GM19035 (cell line): ENCODE measurements at regions not wholly inside any gene's neighbourhood (a gene's known extent, or its start where the extent isn't known, plus 50 kb on each side); places are given as distances from the start of the nearest gene placed in this dataset.
"Not testable (repeated sequence)": the region's sequence is repeated elsewhere in the genome, so short reads cannot be mapped to it uniquely, and the experiment has no call there.

ENCODE experiments used
- ATAC-seq: cut with Tn5 transposase; IDR thresholded peaks from one replicate; pipeline ENCODE4 v1.9.1; 2021; ENCODE audit not compliant: unreplicated experiment

DNA sequence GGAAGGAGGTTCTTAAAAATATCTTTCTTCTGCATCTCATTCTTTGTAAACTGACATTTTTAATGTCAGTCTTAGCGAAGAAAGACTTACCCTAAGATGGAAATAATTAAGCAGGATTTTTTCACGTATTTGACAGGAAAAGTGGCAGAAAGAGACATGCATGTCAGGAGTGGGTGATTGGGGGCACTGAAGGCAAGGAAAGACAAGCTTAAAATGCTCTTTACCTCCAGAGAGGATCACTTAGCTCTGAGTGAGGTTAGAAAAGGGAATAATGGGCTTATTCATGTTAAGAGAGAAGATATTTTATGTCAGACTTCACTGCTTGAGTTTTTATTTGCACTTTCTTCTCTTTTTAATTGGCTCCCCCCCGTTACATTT lies 1358.2 kb upstream of the TMEM132C start:
- no peak for ATAC-seq

DNA sequence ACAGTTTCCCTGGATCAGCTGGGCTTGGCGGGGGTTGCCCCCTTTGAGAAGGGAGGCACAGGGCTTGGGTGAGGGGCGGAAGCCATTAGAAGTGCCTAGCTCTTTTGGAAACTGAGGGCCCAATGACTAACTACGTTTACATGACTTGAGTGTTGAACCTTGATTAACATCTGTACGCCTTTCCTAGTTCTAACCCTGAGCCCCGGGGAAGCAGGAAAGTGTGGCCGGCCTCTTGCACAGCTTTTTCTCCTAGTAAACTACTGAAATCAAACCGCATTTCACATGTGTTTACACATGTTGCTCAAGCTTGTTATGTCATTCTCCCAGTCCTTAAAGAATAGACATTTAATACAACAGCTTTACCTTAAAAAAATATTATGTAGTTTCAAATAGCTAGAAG lies 1356.4 kb upstream of the TMEM132C start:
- no peak for ATAC-seq

DNA sequence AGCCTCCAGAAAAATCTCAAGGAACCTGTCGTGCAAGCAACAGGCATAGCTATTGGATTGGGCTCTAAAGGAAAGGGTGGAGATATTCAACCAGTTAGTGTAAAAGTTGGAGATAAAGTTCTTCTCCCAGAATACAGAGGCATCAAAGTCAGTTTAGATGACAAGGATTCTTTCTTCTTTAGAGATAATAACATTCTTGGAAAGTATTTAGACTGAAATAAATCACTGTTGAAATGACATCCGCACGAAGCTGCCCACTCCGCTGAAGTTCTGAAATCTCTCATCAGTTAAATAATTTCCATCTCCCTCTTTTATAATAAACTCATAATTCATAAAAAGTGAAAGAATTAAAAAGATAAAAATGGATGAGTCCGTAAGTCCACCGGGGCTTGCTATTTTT lies 1354.9 kb upstream of the TMEM132C start:
- no peak for ATAC-seq

DNA sequence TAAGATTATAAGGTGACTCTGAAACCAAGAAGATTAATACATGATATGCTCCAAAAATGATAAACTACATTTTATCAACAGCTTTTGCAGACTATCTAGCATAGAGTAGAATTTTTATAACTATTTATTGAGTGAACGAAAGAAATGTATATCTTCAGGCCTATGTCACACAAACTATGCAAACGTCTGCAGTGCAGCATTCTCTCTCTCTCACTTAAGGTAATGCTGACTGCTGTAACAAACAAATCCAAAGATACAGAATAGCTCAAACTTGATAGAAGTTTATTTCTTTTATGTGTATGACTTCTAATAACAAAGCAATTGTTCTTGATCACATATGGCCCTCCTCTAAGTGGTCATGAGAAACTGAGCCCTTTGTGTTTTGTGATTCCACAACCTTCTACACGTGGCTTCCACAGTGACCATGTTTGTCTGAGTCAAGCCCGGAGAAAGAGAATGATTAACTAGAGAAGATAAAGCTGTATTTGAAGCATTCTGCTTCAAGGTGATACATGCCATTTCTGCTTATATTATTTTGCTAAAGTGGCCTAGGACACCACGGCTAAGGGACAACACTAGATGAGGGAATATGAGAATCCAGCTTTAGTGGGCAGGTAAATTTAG lies 1352.7 kb upstream of the TMEM132C start:
- no peak for ATAC-seq

DNA sequence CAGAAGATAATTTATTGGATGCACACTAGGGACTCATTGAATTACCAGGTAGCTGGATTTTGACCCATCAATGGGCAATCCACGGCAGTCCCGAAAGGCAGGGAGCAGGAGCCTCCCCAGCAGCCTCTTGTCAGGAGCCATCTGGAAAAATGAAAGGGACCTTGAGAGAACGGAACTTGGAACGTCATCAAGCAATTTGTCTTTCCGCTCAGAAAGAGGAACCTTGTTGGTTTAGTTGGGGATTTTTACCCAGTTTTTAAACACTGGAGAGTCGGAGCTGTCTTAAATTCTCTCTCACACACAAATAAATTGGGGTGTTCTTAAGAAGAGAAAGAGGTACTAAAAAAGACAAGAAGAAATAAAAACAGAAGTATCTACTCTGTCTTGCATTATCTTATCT lies 1351.7 kb upstream of the TMEM132C start:
- no peak for ATAC-seq

DNA sequence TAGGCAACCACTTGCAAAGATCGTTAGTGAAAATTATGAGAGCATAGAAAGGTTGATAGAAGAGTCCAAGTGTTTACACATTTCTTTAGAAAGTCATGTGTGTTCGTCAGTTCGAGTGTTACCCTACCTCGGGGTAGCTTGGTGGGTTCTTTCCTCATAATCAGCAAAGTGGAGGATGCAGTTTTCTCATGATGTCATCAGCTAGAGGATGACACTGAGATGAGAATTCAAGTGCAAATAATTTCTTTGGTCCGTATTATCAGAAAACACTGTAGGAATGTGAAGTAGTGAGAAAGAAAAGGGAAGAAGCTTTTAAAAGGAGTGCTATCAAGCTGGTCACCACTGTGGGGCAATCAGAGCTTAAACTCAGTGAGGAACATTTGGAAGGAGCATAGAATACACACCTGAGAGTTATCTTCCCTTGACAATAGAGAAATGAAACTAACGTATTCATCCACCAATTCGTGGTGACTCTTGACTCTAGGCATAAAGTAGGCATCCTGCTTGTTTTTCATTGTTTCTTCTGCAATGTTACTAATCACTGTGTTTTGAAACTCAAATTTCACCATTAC lies 1340.9 kb upstream of the TMEM132C start:
- ATAC-seq, result no peak

DNA sequence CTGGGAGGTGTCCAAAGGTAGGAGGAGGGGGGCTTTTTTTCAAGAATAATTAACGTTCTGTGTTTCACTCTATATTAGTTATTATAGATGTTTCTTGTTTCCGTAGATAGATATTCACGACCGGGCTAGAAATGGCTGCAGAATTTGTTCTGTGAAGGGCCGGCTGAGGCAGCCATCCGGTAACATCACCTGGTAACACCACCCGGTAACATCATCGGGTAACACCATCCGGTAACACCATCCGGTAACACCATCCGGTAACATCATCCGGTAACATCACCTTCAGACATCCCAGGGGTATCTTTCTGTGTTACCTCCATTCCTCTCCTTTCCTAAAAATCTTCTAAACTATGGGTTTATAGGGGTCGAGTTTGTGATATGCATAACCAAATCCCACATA lies 1336.7 kb upstream of the TMEM132C start:
- ATAC-seq, result no peak

DNA sequence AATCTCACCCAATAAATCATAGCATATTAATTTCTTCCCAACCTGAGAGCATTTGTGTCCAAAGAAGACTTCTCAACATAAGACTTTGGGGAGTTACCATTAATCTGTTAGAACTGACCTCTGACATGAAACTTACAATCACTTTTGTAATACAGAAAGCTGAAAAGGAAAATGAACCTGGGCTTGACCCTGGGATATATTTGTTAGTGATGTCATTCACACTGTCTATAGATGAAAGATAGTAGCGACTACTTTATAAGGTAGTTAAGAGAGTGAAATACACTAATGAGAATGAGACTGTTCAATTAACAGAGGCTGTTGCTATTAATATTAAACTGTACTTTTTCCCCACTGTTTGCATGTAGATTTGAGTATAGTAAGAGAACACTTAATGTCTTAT lies 1334.8 kb upstream of the TMEM132C start:
- no peak for ATAC-seq

DNA sequence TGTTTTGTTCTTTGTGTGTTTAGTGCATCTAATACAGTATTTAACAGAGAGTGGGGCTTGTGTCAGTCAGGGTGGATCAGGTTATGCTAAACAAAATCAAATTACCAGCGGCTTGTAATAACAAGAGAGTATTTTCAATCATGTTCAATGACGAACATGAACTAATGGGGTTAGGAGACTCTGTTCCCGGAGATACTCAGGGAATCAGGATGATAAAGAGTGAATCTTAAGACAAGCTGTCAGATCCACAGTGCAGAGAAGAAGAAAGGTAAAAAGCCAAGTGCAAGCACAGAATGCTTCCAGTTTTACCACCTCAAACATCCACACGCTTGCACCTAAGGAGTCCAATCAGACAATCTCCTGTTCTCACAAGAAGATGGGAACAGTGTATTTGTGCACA lies 1331.5 kb upstream of the TMEM132C start:
- no peak for ATAC-seq

DNA sequence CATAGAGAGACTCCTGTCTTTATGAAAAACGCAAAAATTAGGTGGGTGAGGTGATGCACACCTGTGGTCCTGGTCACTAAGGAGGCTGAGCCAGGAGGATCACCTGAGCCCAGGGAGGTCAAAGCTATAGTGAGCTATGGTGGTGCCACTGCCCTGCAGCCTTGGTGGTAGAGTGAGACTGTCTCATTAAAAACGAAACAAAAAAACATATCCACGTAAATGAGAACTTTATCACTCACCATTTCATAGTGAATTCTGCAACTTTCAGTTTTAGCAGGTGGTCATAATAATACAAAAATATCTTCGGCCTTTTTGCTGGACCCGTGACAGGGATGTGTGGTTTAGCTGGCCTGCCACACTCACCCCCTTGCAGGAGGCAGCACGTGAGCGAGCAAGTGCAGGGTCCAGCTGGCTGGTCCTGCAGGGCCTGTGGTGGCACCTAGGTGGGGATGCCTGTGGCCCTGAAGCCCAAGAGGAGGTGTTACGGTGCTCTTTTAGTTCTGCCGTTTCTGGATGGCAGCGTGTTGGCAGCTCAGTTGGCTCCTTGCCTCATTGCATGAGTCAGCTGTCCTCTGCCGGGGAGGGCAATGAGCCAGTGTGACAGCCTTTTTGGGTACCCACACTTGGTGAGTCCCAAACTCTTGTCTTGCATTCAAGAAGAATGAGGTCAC lies 1330.7 kb upstream of the TMEM132C start:
- ATAC-seq, result no peak

DNA sequence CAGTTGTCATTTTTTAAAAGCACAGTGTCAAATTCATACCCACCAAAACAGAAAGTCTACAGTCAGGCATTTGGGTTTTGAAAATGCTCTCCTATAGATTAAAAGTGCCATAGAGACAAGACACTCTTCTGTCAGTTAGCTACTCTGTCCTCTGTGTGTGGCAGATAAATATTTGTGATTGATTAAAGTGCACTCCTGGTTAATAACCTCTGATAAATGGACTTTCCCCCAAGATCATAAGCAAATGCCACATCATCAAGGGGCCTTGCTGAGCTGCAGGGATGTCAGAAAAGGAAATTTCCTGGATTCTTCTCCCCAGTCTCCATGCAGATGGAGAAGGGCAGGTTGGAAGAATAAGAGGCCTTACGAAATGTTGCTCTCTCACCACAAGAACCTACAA lies 1329.5 kb upstream of the TMEM132C start:
- no peak for ATAC-seq

DNA sequence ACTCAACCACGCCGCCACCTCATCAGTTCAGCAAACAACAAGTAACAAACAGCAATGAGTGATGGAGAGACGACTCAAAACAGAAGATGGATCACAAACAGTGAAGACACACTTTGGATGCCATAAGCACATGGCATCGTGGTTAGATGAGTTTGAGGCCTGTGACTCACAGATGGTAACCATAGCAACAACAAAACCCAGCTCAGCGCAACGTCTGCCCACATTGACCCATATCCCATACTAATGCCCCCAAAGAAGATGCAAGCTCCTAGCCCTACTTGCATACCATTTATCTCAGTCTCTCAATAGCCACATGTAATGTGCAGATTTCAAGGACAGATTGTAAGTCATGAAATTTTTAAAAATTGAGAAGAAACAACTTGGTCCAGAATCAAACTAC lies 1322.3 kb upstream of the TMEM132C start:
- ATAC-seq, result no peak

DNA sequence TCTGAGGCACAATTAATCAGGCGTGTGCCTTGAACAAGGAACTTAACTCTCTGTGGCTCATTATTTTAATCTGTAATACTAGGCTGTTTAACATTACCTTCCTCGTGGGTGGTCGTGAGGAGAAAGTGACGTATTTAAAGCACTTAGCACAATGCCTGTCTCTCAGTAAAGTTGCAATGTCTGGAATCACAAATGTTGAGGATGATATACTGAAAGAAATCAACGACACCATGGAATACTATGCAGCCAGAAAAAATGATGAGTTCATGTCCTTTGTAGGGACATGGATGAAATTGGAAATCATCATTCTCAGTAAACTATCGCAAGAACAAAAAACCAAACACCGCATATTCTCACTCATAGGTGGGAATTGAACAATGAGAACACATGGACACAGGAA lies 1320.0 kb upstream of the TMEM132C start:
- not testable (repeated sequence) for ATAC-seq

DNA sequence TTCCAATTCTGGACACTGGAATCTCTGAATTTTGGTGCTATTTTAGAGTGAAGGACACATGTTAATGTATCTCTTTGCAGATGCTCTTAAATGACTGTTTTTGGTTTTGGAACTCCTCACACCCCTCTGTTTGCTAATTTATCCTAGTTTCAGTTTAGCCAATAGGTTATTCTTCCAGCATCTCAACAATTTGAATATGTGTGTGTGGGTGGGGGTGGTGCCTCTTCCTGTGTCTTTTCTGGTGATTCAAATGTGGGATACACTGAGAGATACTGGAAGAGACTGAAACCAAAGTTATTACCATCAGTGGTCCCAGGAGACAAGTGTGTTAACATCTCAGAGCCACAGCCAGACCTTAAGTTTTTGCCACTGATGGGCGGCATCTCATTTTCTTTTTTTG lies 1317.4 kb upstream of the TMEM132C start:
- no peak for ATAC-seq

DNA sequence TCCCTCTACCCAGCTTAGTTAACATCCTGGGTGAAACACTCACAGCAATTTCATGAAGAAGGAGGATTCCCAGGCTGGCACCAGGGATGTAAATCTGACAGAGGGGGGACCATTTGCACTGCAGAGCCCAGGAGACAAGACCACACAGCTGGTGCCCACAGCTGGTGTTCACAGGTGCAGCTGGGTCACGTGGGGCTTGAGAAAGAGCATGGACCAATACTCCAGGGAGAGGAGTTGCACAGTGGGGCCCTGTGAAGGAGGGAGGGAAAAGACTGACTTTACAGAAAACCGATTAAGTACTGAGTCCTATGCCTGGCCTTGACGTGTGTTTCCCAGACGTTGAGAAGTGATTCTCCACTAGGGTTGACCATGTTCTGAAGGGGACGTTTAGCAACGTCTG lies 1316.7 kb upstream of the TMEM132C start:
- ATAC-seq, result no peak

DNA sequence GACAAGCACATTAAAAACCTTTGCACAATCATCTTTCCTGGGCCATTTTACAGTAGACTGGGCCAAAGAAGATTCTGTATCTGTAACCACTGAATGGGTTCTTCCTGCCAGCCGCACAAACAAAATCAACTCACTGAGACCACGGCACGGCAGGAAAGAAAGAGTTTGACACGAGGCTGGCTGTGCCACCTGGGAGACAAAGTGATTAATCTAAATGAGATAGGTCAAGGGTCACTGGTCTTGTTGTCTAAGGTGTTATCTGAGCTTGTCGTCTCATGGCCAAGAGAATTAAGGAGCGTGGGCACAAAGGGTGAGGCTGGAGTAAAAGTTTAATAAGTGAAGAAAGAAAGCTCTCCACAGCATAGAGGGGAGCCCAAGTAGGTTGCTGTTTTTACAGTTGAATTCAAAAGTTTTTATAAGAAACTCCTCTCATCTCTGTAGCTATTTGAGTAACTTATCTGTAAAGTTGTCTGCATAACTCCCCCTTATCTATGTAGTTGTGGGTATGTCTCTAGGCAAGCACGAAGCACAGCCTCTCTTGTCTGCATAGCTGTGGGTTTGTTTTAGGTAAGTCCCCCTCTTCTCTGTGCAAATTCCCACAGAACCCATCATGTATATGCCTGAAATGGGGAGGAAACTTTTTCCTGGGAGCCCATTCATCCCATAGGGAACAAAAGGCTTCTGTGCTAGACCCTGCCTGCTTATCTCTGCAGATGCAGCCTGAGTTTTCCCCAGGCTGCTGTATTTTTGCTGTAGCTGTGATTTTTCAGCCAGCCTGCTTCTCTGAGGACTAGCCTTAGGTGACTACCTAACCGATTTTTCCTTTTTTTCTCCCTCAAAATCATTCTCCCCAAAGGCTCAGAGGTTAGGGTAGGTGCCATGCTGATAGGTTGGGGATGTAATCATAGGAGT lies 1314.6 kb upstream of the TMEM132C start:
- no peak for ATAC-seq

DNA sequence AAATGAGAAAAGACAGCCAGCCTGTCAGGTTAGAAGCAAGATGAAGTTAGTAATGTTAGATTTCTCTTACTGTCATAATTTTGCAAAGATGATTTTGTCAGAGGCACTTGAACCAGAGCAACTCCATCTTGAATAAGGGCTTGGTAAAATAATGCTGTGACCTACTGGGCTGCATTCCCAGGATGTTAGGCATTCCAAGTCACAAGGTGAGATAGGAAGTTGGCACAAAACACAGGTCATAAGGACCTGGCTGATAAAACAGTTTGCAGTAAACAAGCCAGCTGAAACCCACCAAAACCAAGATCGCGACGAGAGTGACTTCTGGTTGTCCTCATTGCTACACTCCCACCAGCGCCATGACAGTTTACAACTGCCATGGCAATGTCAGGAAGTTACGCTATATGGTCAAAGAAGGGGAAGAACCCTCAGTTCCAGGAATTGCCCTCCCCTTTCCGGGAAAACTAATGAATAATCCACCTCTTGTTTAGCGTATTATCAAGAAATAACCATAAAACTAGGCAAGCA lies 1313.5 kb upstream of the TMEM132C start:
- ATAC-seq, result no peak

DNA sequence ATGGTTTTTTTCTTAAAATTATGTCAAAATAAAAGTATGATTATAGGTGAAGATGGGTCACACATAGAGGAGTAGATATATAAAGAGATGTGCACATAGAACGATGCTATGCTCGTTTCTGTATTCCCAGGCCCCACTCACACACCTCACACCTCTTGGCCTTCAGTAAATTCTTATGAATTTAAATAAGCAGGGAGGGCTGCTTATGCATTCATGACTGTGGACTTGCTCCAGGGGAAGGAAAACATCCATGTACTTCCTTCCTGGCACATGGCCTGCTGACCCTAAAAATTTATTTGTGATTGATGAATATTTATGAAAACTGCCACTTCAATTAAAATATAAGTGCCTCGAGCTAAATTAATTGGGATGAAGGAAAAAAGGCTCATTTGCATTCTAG lies 1306.7 kb upstream of the TMEM132C start:
- ATAC-seq, result no peak

DNA sequence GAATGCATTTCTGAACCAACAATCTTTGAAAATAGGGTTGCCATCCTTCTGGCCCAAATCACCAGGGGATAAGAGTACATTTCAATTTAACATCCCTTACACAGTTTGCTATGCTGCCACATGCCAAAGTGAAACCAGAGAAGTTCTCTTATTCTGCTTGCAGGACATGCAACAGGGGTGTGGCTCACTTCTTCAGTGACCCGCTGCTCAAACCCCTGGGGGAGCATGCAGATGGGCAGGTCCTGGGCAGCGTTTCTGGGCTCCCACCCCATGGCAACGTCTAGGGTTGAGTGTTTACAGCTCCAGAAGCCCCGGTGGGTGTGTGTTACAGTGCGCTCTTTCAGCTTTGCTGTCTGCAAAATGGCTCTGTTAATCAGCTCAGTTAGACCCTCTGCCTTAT lies 1306.3 kb upstream of the TMEM132C start:
- ATAC-seq, result no peak

DNA sequence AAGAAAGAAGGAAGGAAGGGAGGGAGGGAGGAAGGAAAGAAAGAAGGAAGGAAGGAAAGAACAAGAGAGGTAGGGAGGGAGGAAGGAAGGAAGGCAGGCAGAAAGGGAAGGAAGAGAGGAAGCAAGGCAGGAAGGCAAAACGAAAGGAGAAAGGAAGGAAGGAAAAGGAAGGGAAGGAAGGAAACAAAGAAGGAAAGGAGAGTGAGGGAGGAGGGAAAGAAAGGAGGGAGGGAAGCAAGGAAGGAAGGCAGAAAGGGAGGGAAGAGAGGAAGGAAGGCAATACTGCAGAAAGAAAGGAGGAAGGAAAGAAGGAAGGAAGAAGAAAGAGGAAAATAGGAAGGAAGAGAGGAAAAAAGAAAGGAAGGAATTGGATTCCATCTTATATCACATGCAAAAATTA lies 1303.1 kb upstream of the TMEM132C start:
- ATAC-seq, result no peak

DNA sequence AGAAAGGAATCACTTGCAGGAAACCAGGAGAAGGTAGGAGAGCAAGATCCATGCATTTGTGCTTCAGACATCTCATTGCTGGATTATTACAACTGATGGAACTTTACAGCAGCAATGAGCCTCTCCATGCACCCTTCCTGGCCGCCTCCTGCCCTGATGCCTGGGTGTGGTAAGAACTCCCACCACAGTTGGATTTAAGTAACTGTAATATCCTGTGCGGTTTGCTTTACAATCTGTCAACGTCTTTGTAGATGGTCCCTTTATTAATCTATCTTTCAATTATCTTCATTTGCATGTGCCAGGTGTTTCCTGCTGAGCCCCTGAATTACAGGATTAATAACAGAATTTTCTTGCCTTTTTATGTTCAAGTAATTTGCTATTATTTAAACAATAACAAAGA lies 1300.5 kb upstream of the TMEM132C start:
- ATAC-seq, result no peak

DNA sequence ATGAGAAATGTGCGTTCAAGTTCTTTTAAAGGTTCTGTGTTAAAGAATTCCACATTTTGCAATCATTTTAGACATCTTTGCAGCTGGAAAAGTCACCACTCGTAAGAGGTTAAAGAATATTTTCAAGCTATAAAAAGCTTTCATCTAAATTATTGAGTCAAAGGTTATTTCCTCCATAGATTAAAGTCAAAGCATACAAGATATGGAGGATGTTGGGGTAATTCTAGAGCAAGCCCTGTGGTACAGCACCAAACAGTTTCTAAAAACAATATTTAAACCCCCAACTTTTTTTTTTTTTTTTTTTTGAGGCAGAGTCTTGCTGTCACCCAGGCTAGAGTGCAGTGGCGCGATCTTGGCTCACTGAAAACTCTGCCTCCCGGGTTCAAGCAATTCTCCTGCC lies 1299.8 kb upstream of the TMEM132C start:
- ATAC-seq, result no peak
